GM12878 (cell line): ENCODE measurements at regions not wholly inside any gene's neighbourhood (a gene's known extent, or its start where the extent isn't known, plus 50 kb on each side); places are given as distances from the start of the nearest gene placed in this dataset.

Source experiments
- CHD2 ChIP-seq: IDR thresholded peaks from 2 replicates; pipeline ENCODE4 v1.6.1; 2011; ENCODE audit warnings: low read depth, low read length, improper control_type of control experiment, borderline replicate concordance
- JUNB ChIP-seq: IDR thresholded peaks from 2 replicates; pipeline ENCODE4 v1.6.1; 2016; ENCODE audit warnings: antibody characterized with exemption, mild to moderate bottlenecking
- MXI1 ChIP-seq: fragments of 150-350 bp; IDR thresholded peaks from 2 replicates; pipeline ENCODE4 v1.6.1; 2011; ENCODE audit warnings: low read depth, mild to moderate bottlenecking, inconsistent platforms, low read length, improper control_type of control experiment
- NFYB ChIP-seq: IDR thresholded peaks from 2 replicates; pipeline ENCODE4 v1.6.1; 2011; ENCODE audit warnings: low read depth, mild to moderate bottlenecking, low read length, improper control_type of control experiment, moderate library complexity; ENCODE audit not compliant: insufficient read depth
- PAX5 ChIP-seq: IDR thresholded peaks from 2 replicates; pipeline ENCODE4 v1.6.1; 2011; ENCODE audit warnings: low read depth, low read length, borderline replicate concordance
- POLR2A ChIP-seq: IDR thresholded peaks from 2 replicates; pipeline ENCODE4 v1.6.1; 2011; ENCODE audit warnings: low read depth, mild to moderate bottlenecking, low read length
- SPI1 ChIP-seq: IDR thresholded peaks from 2 replicates; pipeline ENCODE4 v1.6.1; 2011; ENCODE audit warnings: low read depth, mild to moderate bottlenecking, low read length, moderate library complexity, borderline replicate concordance; ENCODE audit not compliant: insufficient read depth
- TF ChIP-seq, protein P1 (sequence below), 3 experiments: IDR thresholded peaks in 2 of 3; conservative IDR thresholded peaks in 1 of 3; 2 replicates each; pipeline ENCODE4 v1.5.1; 2011; ENCODE audit warnings: low read depth in 3 of 3, low read length in 3 of 3, mild to moderate bottlenecking in 3 of 3, control low read depth in 2 of 3, moderate library complexity in 2 of 3, inconsistent platforms in 1 of 3, mixed read lengths in 1 of 3; ENCODE audit not compliant: control insufficient read depth in 2 of 3, insufficient read depth in 1 of 3; ENCODE audit errors: extremely low read depth in 1 of 3
- TF ChIP-seq, protein P2 (sequence below): fragments of 450-650 bp; IDR thresholded peaks from 2 replicates; pipeline ENCODE4 v1.6.1; 2018; ENCODE audit warnings: mild to moderate bottlenecking, low read depth, moderate library complexity; ENCODE audit not compliant: partially characterized antibody
- TF ChIP-seq, protein P3 (sequence below): IDR thresholded peaks from 2 replicates; pipeline ENCODE4 v1.6.1; 2011; ENCODE audit warnings: borderline replicate concordance, low read depth, mild to moderate bottlenecking, moderate library complexity, low read length; ENCODE audit not compliant: insufficient read depth, poor library complexity, severe bottlenecking
- TF ChIP-seq, protein P4 (sequence below): IDR thresholded peaks from 2 replicates; pipeline ENCODE4 v1.6.1; 2012; ENCODE audit warnings: low read depth, low read length, improper control_type of control experiment
- TF ChIP-seq, protein P5 (sequence below): fragments of 150-350 bp; IDR thresholded peaks from 2 replicates; pipeline ENCODE4 v1.6.1; 2014; ENCODE audit warnings: mild to moderate bottlenecking, low read depth, low read length
- TF ChIP-seq, protein P6 (sequence below): IDR thresholded peaks from 2 replicates; pipeline ENCODE4 v1.6.1; 2012; ENCODE audit warnings: low read depth, low read length, improper control_type of control experiment

DNA sequence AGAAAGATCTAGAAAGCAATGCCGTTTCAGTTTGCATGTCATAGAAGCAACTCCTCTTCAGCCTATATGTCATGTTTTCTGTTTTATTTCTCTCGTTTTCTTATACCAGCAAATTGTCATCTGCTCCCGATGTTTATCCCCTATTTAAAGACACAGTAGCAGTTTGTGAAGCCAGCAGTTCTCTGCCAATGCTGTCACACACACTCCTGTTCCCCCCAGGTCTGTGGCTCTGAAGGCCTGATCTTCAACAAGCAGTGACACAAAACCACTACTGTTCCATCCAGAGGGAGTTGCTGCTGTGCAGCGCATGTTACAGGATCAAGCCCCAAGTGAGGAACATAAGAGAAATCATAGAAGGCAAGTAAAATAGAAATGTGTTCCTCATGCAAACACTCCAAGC, 364.1 kb upstream of the SLC30A5 start:
- TF ChIP-seq, protein P1, sequence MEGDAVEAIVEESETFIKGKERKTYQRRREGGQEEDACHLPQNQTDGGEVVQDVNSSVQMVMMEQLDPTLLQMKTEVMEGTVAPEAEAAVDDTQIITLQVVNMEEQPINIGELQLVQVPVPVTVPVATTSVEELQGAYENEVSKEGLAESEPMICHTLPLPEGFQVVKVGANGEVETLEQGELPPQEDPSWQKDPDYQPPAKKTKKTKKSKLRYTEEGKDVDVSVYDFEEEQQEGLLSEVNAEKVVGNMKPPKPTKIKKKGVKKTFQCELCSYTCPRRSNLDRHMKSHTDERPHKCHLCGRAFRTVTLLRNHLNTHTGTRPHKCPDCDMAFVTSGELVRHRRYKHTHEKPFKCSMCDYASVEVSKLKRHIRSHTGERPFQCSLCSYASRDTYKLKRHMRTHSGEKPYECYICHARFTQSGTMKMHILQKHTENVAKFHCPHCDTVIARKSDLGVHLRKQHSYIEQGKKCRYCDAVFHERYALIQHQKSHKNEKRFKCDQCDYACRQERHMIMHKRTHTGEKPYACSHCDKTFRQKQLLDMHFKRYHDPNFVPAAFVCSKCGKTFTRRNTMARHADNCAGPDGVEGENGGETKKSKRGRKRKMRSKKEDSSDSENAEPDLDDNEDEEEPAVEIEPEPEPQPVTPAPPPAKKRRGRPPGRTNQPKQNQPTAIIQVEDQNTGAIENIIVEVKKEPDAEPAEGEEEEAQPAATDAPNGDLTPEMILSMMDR (IDR thresholded peaks at IDR 0.05 in 2 of 3, conservative IDR thresholded peaks at IDR 0.05 in 1 of 3; ENCODE audit: control insufficient read depth in 2 of 3, extremely low read depth in 1 of 3, insufficient read depth in 1 of 3, low read depth in 3 of 3, low read length in 3 of 3), result no peak
- TF ChIP-seq, protein P2, sequence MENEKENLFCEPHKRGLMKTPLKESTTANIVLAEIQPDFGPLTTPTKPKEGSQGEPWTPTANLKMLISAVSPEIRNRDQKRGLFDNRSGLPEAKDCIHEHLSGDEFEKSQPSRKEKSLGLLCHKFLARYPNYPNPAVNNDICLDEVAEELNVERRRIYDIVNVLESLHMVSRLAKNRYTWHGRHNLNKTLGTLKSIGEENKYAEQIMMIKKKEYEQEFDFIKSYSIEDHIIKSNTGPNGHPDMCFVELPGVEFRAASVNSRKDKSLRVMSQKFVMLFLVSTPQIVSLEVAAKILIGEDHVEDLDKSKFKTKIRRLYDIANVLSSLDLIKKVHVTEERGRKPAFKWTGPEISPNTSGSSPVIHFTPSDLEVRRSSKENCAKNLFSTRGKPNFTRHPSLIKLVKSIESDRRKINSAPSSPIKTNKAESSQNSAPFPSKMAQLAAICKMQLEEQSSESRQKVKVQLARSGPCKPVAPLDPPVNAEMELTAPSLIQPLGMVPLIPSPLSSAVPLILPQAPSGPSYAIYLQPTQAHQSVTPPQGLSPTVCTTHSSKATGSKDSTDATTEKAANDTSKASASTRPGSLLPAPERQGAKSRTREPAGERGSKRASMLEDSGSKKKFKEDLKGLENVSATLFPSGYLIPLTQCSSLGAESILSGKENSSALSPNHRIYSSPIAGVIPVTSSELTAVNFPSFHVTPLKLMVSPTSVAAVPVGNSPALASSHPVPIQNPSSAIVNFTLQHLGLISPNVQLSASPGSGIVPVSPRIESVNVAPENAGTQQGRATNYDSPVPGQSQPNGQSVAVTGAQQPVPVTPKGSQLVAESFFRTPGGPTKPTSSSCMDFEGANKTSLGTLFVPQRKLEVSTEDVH, result no peak
- TF ChIP-seq MXI1 (no peak), POLR2A (no peak), CHD2 (no peak), NFYB (no peak), SPI1 (no peak), PAX5 (no peak), JUNB (no peak)
- TF ChIP-seq, protein P3, sequence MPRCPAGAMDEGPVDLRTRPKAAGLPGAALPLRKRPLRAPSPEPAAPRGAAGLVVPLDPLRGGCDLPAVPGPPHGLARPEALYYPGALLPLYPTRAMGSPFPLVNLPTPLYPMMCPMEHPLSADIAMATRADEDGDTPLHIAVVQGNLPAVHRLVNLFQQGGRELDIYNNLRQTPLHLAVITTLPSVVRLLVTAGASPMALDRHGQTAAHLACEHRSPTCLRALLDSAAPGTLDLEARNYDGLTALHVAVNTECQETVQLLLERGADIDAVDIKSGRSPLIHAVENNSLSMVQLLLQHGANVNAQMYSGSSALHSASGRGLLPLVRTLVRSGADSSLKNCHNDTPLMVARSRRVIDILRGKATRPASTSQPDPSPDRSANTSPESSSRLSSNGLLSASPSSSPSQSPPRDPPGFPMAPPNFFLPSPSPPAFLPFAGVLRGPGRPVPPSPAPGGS, result no peak
- TF ChIP-seq, protein P4, sequence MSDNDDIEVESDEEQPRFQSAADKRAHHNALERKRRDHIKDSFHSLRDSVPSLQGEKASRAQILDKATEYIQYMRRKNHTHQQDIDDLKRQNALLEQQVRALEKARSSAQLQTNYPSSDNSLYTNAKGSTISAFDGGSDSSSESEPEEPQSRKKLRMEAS, result no peak
- TF ChIP-seq, protein P5, sequence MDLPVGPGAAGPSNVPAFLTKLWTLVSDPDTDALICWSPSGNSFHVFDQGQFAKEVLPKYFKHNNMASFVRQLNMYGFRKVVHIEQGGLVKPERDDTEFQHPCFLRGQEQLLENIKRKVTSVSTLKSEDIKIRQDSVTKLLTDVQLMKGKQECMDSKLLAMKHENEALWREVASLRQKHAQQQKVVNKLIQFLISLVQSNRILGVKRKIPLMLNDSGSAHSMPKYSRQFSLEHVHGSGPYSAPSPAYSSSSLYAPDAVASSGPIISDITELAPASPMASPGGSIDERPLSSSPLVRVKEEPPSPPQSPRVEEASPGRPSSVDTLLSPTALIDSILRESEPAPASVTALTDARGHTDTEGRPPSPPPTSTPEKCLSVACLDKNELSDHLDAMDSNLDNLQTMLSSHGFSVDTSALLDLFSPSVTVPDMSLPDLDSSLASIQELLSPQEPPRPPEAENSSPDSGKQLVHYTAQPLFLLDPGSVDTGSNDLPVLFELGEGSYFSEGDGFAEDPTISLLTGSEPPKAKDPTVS, result no peak
- TF ChIP-seq, protein P6, sequence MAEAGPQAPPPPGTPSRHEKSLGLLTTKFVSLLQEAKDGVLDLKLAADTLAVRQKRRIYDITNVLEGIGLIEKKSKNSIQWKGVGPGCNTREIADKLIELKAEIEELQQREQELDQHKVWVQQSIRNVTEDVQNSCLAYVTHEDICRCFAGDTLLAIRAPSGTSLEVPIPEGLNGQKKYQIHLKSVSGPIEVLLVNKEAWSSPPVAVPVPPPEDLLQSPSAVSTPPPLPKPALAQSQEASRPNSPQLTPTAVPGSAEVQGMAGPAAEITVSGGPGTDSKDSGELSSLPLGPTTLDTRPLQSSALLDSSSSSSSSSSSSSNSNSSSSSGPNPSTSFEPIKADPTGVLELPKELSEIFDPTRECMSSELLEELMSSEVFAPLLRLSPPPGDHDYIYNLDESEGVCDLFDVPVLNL, result no peak
